Trophoblast cell (in vitro differentiated cells and primary cell): ENCODE measurements at regions not wholly inside any gene's neighbourhood (a gene's known extent, or its start where the extent isn't known, plus 50 kb on each side); places are given as distances from the start of the nearest gene placed in this dataset.

Source experiments
- DNase-seq, 2 donors: peaks; one replicate each; pipeline ENCODE4 v3.0.0-alpha.2; 2016
- H2AFZ ChIP-seq: 2 replicates; pipeline ENCODE4 v1.6.1; 2013; ENCODE audit warnings: low read length, moderate library complexity, mild to moderate bottlenecking; ENCODE audit not compliant: insufficient read depth, poor library complexity
- H2AK5ac ChIP-seq: 2 replicates; pipeline ENCODE4 v1.6.1; 2013; ENCODE audit warnings: mild to moderate bottlenecking, low read length
- H2BK120ac ChIP-seq: 2 replicates; pipeline ENCODE4 v1.6.1; 2013; ENCODE audit warnings: low read length, mild to moderate bottlenecking, moderate library complexity; ENCODE audit not compliant: insufficient read depth, poor library complexity
- H2BK12ac ChIP-seq: 2 replicates; pipeline ENCODE4 v1.6.1; 2013; ENCODE audit warnings: mild to moderate bottlenecking, low read length, moderate library complexity
- H2BK5ac ChIP-seq: 2 replicates; pipeline ENCODE4 v1.6.1; 2013; ENCODE audit warnings: low read length, low read depth, moderate library complexity, mild to moderate bottlenecking; ENCODE audit not compliant: poor library complexity
- H3K14ac ChIP-seq: 2 replicates; pipeline ENCODE4 v1.6.1; 2013; ENCODE audit warnings: mild to moderate bottlenecking, low read length
- H3K18ac ChIP-seq: 2 replicates; pipeline ENCODE4 v1.6.1; 2013; ENCODE audit warnings: mild to moderate bottlenecking, low read length
- H3K23ac ChIP-seq: 2 replicates; pipeline ENCODE4 v1.6.1; 2013; ENCODE audit warnings: low read length
- H3K27ac ChIP-seq: 2 replicates; pipeline ENCODE4 v1.5.1; 2013; ENCODE audit warnings: low read depth, mild to moderate bottlenecking, inconsistent platforms, low read length, moderate library complexity
- H3K27me3 ChIP-seq: 2 replicates; pipeline ENCODE4 v1.6.1; 2013; ENCODE audit warnings: inconsistent platforms, mild to moderate bottlenecking, low read length, moderate library complexity; ENCODE audit not compliant: insufficient read depth
- H3K36me3 ChIP-seq, 2 experiments: 1 replicate in 1 of 2; 2 replicates in 1 of 2; pipeline ENCODE4 v1.6.1; 2013; ENCODE audit warnings: low read length in 2 of 2, mild to moderate bottlenecking in 2 of 2, moderate library complexity in 1 of 2; ENCODE audit not compliant: insufficient read depth in 2 of 2, control insufficient read depth in 1 of 2
- H3K4ac ChIP-seq: 2 replicates; pipeline ENCODE4 v1.6.1; 2013; ENCODE audit warnings: low read depth, mild to moderate bottlenecking, low read length, moderate library complexity
- H3K4me1 ChIP-seq, 2 experiments: 1 replicate in 1 of 2; 2 replicates in 1 of 2; pipeline ENCODE4 v1.6.1; 2013; ENCODE audit warnings: low read length in 2 of 2, mild to moderate bottlenecking in 2 of 2, moderate library complexity in 1 of 2; ENCODE audit not compliant: insufficient read depth in 2 of 2, control insufficient read depth in 1 of 2
- H3K4me2 ChIP-seq: 2 replicates; pipeline ENCODE4 v1.6.1; 2013; ENCODE audit warnings: inconsistent platforms, mild to moderate bottlenecking, low read length, moderate library complexity
- H3K4me3 ChIP-seq: 2 replicates; pipeline ENCODE4 v1.5.1; 2013; ENCODE audit warnings: mild to moderate bottlenecking, low read depth, low read length, inconsistent platforms
- H3K79me1 ChIP-seq: one replicate; pipeline ENCODE4 v1.6.1; 2013; ENCODE audit warnings: low read length
- H3K79me2 ChIP-seq: 2 replicates; pipeline ENCODE4 v1.6.1; 2013; ENCODE audit warnings: low read length, mild to moderate bottlenecking; ENCODE audit not compliant: control insufficient read depth, insufficient read depth, poor library complexity
- H3K9ac ChIP-seq: 2 replicates; pipeline ENCODE4 v1.6.1; 2013; ENCODE audit warnings: mild to moderate bottlenecking, low read length
- H3K9me3 ChIP-seq: 2 replicates; pipeline ENCODE4 v1.6.1; 2013; ENCODE audit warnings: low read depth, mild to moderate bottlenecking, control low read depth, inconsistent platforms, low read length; ENCODE audit not compliant: insufficient read depth
- H4K12ac ChIP-seq: 2 replicates; pipeline ENCODE4 v1.6.1; 2013; ENCODE audit warnings: low read depth, mild to moderate bottlenecking, low read length, moderate library complexity
- H4K8ac ChIP-seq: 2 replicates; pipeline ENCODE4 v1.6.1; 2013; ENCODE audit warnings: low read depth, mild to moderate bottlenecking, low read length, moderate library complexity
- H4K91ac ChIP-seq: one replicate; pipeline ENCODE4 v1.6.1; 2013; ENCODE audit warnings: low read depth, mild to moderate bottlenecking, low read length, moderate library complexity
- WGBS: extraction: QIAGEN DNeasy Blood & Tissue Kit; methylation state at CpG from one replicate; pipeline ENCODE4 v1.1.7; 2013; ENCODE audit warnings: missing lambda C conversion rate; ENCODE audit not compliant: insufficient read length, insufficient coverage; ENCODE audit errors: extremely low coverage; 5-methylcytosine and 5-hydroxymethylcytosine counted together

- no peak overlapping the region for H4K8ac ChIP-seq
- no peak overlapping the region for H4K12ac ChIP-seq
- H2AK5ac ChIP-seq, result no peak overlapping the region
- no peaks in the 10 kb centered on the region for H3K27me3 ChIP-seq
- H2BK5ac ChIP-seq, result no peak overlapping the region
- no peak overlapping the region for H3K4ac ChIP-seq
- H3K79me1 ChIP-seq, result no peaks in the 10 kb centered on the region
- H2BK12ac ChIP-seq, result no peak overlapping the region
- no peak overlapping the region for H3K23ac ChIP-seq
- H3K4me2 ChIP-seq, result no peak overlapping the region
- no peak overlapping the region for H4K91ac ChIP-seq
- no peak for DNase-seq
- H3K4me3 ChIP-seq, result no peak overlapping the region
- H3K9me3 ChIP-seq, result no peaks in the 10 kb centered on the region
- H3K14ac ChIP-seq, result no peak overlapping the region
- H3K79me2 ChIP-seq, result no peaks in the 10 kb centered on the region
- H3K4me1 ChIP-seq, result peaks cover 0 to 2% of the 10 kb centered on the region in 2 experiments
- WGBS, result no CpG with 5 or more reads among the region's 3 CpGs
- no peaks in the 10 kb centered on the region for H3K36me3 ChIP-seq
- no peak overlapping the region for H3K18ac ChIP-seq
- no peak overlapping the region for H2AFZ ChIP-seq
- H3K9ac ChIP-seq, result no peak overlapping the region
- no peak overlapping the region for H2BK120ac ChIP-seq
- H3K27ac ChIP-seq, result no peak overlapping the region
Measured at GRCh38 chr13:74741732-74742131, 607.5 kb upstream of the KLF12 start.

- H3K79me2 ChIP-seq, result no peaks in the 10 kb centered on the region
- no peak overlapping the region for H2BK120ac ChIP-seq
- no peaks in the 10 kb centered on the region for H3K79me1 ChIP-seq
- no peak for DNase-seq
- no peaks in the 10 kb centered on the region for H3K9me3 ChIP-seq
- peaks cover 0 to 2% of the 10 kb centered on the region in 2 experiments for H3K4me1 ChIP-seq
- H3K36me3 ChIP-seq, result no peaks in the 10 kb centered on the region
- H3K14ac ChIP-seq, result no peak overlapping the region
- H3K9ac ChIP-seq, result no peak overlapping the region
- no peak overlapping the region for H4K12ac ChIP-seq
- no peak overlapping the region for H3K4me3 ChIP-seq
- H3K18ac ChIP-seq, result no peak overlapping the region
- no peak overlapping the region for H4K8ac ChIP-seq
- H3K4me2 ChIP-seq, result no peak overlapping the region
- no peak overlapping the region for H3K27ac ChIP-seq
- H3K4ac ChIP-seq, result no peak overlapping the region
- no peak overlapping the region for H2BK12ac ChIP-seq
- H3K23ac ChIP-seq, result no peak overlapping the region
- WGBS, result no CpG with 5 or more reads among the region's 8 CpGs
- H4K91ac ChIP-seq, result no peak overlapping the region
- no peak overlapping the region for H2BK5ac ChIP-seq
- no peaks in the 10 kb centered on the region for H3K27me3 ChIP-seq
- H2AK5ac ChIP-seq, result no peak overlapping the region
- H2AFZ ChIP-seq, result no peak overlapping the region
Measured at GRCh38 chr13:74732736-74733385, 598.7 kb upstream of the KLF12 start.

GRCh38 chr13:74731731-74732130 is 597.5 kb upstream of the KLF12 start:
- no peak for DNase-seq
- H3K79me1 ChIP-seq, result no peaks in the 10 kb centered on the region
- H3K4me3 ChIP-seq, result no peak overlapping the region
- H4K12ac ChIP-seq, result no peak overlapping the region
- H3K9ac ChIP-seq, result no peak overlapping the region
- H3K79me2 ChIP-seq, result no peaks in the 10 kb centered on the region
- no peaks in the 10 kb centered on the region for H3K9me3 ChIP-seq
- no peaks in the 10 kb centered on the region for H3K27me3 ChIP-seq
- no peak overlapping the region for H2BK12ac ChIP-seq
- H3K23ac ChIP-seq, result no peak overlapping the region
- H3K14ac ChIP-seq, result no peak overlapping the region
- no CpG with 5 or more reads among the region's 5 CpGs for WGBS
- no peaks in the 10 kb centered on the region for H3K4me1 ChIP-seq
- H3K27ac ChIP-seq, result no peak overlapping the region
- no peak overlapping the region for H2BK5ac ChIP-seq
- no peak overlapping the region for H4K8ac ChIP-seq
- H3K36me3 ChIP-seq, result no peaks in the 10 kb centered on the region
- H2AFZ ChIP-seq, result no peak overlapping the region
- no peak overlapping the region for H2AK5ac ChIP-seq
- no peak overlapping the region for H4K91ac ChIP-seq
- H3K18ac ChIP-seq, result no peak overlapping the region
- H3K4ac ChIP-seq, result no peak overlapping the region
- no peak overlapping the region for H2BK120ac ChIP-seq
- H3K4me2 ChIP-seq, result no peak overlapping the region

- Histone ChIP-seq H3K18ac (no peak overlapping the region), H2BK120ac (no peak overlapping the region), H3K27ac (no peak overlapping the region), H2BK5ac (no peak overlapping the region), H2AK5ac (no peak overlapping the region), H3K79me1 (no peaks in the 10 kb centered on the region), H2AFZ (no peak overlapping the region), H3K79me2 (no peaks in the 10 kb centered on the region), H3K4me2 (no peak overlapping the region), H3K9me3 (no peaks in the 10 kb centered on the region), H2BK12ac (no peak overlapping the region), H3K9ac (no peak overlapping the region), H3K23ac (no peak overlapping the region), H3K14ac (no peak overlapping the region), H3K36me3 (no peaks in the 10 kb centered on the region), H4K8ac (no peak overlapping the region), H3K4ac (no peak overlapping the region), H4K12ac (no peak overlapping the region), H3K27me3 (no peaks in the 10 kb centered on the region), H4K91ac (no peak overlapping the region), H3K4me3 (no peak overlapping the region), H3K4me1 (no peaks in the 10 kb centered on the region)
- no CpG with 5 or more reads among the region's 9 CpGs for WGBS
- DNase-seq, result no peak
Measured at GRCh38 chr13:74730556-74731331, 596.5 kb upstream of the KLF12 start.
